ENCODE measurements at regions not wholly inside any gene's neighbourhood (a gene's known extent, or its start where the extent isn't known, plus 50 kb on each side); places are given as distances from the start of the nearest gene placed in this dataset.
A peak's percentile ranks its signal among the peaks of the same experiment; 100 is the strongest.

GRCh38 chr20:43393052-43393451 lies 64.6 kb upstream of the SRSF6 start:
- Histone ChIP-seq H3K27ac (ENCODE audit: low read depth, low read length, poor library complexity, severe bottlenecking) (no peak overlapping the region), H3K27me3 (replicated peaks; ENCODE audit: insufficient read depth, low read depth, low read length, poor library complexity) (no peaks in the 10 kb centered on the region), H3K4me1 (ENCODE audit: insufficient read depth, low read length, poor library complexity, severe bottlenecking) (peaks cover 22% of the 10 kb centered on the region), H3K36me3 (ENCODE audit: insufficient read depth, low read length, poor library complexity, severe bottlenecking) (no peaks in the 10 kb centered on the region), H3K4me3 (ENCODE audit: low read depth, low read length, poor library complexity, severe bottlenecking) (no peak overlapping the region), H3K9me3 (ENCODE audit: low read depth, low read length, poor library complexity, severe bottlenecking) (no peaks in the 10 kb centered on the region)
- POLR2A ChIA-PET (ENCODE audit: low non-redundant PET), result no interaction called here
- BruUV-seq (replicated peaks), result no TSS peak
- CTCF ChIA-PET, result no interaction called here
- intact Hi-C loops (cut with micrococcal nuclease; ENCODE audit: unreplicated experiment), result loop anchor here (5.0 kb wide), 1 partner anchor 201 kb away; no protein-coding TSS in a partner anchor
- DNase-seq (ENCODE audit: low spot score), result no peak
- TF ChIP-seq EZH2 (IDR thresholded peaks at IDR 0.05; ENCODE audit: borderline replicate concordance, low read depth, low read length, poor library complexity, severe bottlenecking), result no peak
- TF ChIP-seq, protein P1, sequence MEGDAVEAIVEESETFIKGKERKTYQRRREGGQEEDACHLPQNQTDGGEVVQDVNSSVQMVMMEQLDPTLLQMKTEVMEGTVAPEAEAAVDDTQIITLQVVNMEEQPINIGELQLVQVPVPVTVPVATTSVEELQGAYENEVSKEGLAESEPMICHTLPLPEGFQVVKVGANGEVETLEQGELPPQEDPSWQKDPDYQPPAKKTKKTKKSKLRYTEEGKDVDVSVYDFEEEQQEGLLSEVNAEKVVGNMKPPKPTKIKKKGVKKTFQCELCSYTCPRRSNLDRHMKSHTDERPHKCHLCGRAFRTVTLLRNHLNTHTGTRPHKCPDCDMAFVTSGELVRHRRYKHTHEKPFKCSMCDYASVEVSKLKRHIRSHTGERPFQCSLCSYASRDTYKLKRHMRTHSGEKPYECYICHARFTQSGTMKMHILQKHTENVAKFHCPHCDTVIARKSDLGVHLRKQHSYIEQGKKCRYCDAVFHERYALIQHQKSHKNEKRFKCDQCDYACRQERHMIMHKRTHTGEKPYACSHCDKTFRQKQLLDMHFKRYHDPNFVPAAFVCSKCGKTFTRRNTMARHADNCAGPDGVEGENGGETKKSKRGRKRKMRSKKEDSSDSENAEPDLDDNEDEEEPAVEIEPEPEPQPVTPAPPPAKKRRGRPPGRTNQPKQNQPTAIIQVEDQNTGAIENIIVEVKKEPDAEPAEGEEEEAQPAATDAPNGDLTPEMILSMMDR (conservative IDR thresholded peaks at IDR 0.05; ENCODE audit: low read depth, low read length), result no peak

DNA sequence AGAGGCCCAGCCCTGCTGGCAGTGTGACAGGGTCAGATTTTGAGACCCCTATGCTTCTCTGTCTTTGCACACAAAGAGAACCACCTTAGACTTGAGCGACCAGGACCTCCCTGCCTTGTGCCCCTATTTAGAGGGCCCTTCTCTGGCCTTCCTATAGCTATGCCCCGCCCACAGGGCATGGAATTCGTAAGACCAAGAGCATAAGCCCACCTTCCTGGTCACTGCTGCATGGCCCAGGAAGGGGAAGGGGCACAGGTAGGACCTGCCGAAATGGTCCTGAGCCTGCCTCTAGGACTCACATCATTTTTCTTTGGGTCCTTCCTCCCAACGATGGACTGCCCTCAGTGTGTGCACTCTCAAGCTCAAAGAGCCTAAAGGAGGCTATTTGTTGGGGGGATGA lies 65.1 kb upstream of the SRSF6 start:
- H3K4me1 ChIP-seq (ENCODE audit: insufficient read depth, low read length, poor library complexity, severe bottlenecking), result peaks cover 25% of the 10 kb centered on the region
- no peaks in the 10 kb centered on the region for H3K9me3 ChIP-seq (ENCODE audit: low read depth, low read length, poor library complexity, severe bottlenecking)
- intact Hi-C loops (cut with micrococcal nuclease; ENCODE audit: unreplicated experiment), result loop anchor here (5.0 kb wide), 1 partner anchor 200 kb away; no protein-coding TSS in a partner anchor
- TF ChIP-seq EZH2 (IDR thresholded peaks at IDR 0.05; ENCODE audit: borderline replicate concordance, low read depth, low read length, poor library complexity, severe bottlenecking), result no peak
- TF ChIP-seq, protein P1 (conservative IDR thresholded peaks at IDR 0.05; ENCODE audit: low read depth, low read length), result no peak
- no peaks in the 10 kb centered on the region for H3K27me3 ChIP-seq (replicated peaks; ENCODE audit: insufficient read depth, low read depth, low read length, poor library complexity)
- no TSS peak for BruUV-seq (replicated peaks)
- DNase-seq (ENCODE audit: low spot score), result no peak
- CTCF ChIA-PET, result no interaction called here
- no peaks in the 10 kb centered on the region for H3K36me3 ChIP-seq (ENCODE audit: insufficient read depth, low read length, poor library complexity, severe bottlenecking)
- POLR2A ChIA-PET (ENCODE audit: low non-redundant PET), result no interaction called here
- no peak overlapping the region for H3K4me3 ChIP-seq (ENCODE audit: low read depth, low read length, poor library complexity, severe bottlenecking)
- H3K27ac ChIP-seq (ENCODE audit: low read depth, low read length, poor library complexity, severe bottlenecking), result no peak overlapping the region

GRCh38 chr20:43389839-43390626 lies 67.7 kb upstream of the SRSF6 start:
- Histone ChIP-seq H3K4me3 (ENCODE audit: low read depth, low read length, poor library complexity, severe bottlenecking) (no peak overlapping the region), H3K4me1 (ENCODE audit: insufficient read depth, low read length, poor library complexity, severe bottlenecking) (peaks cover 25% of the 10 kb centered on the region), H3K36me3 (ENCODE audit: insufficient read depth, low read length, poor library complexity, severe bottlenecking) (no peaks in the 10 kb centered on the region), H3K27ac (ENCODE audit: low read depth, low read length, poor library complexity, severe bottlenecking) (no peak overlapping the region), H3K27me3 (replicated peaks; ENCODE audit: insufficient read depth, low read depth, low read length, poor library complexity) (no peaks in the 10 kb centered on the region), H3K9me3 (ENCODE audit: low read depth, low read length, poor library complexity, severe bottlenecking) (no peaks in the 10 kb centered on the region)
- TF ChIP-seq EZH2 (IDR thresholded peaks at IDR 0.05; ENCODE audit: borderline replicate concordance, low read depth, low read length, poor library complexity, severe bottlenecking), result no peak
- TF ChIP-seq, protein P1 (conservative IDR thresholded peaks at IDR 0.05; ENCODE audit: low read depth, low read length), result peak; percentile 82
- ChIA-PET POLR2A (ENCODE audit: low non-redundant PET) (no interaction called here), CTCF (no interaction called here)
- no TSS peak for BruUV-seq (replicated peaks)
- intact Hi-C loops (cut with micrococcal nuclease; ENCODE audit: unreplicated experiment), result loop anchor here (5.0 kb wide), 1 partner anchor 198 kb away; no protein-coding TSS in a partner anchor
- DNase-seq (ENCODE audit: low spot score), result peak; percentile 23
